Hepatocyte (in vitro differentiated cells): ENCODE measurements at regions not wholly inside any gene's neighbourhood (a gene's known extent, or its start where the extent isn't known, plus 50 kb on each side); places are given as distances from the start of the nearest gene placed in this dataset.
"Not testable (repeated sequence)": the region's sequence is repeated elsewhere in the genome, so short reads cannot be mapped to it uniquely, and the experiment has no call there.

Source experiments
- DNase-seq: peaks from one replicate; pipeline ENCODE4 v3.0.0-alpha.2; 2016; ENCODE audit warnings: low spot score
- H2AFZ ChIP-seq: fragments of 200-600 bp; sonication (generic); 2 replicates; pipeline ENCODE4 v1.6.0; 2016; ENCODE audit warnings: antibody characterized with exemption, mild to moderate bottlenecking
- H3K27ac ChIP-seq: fragments of 200-600 bp; sonication (generic); 2 replicates; pipeline ENCODE4 v1.5.1; 2016; ENCODE audit warnings: mild to moderate bottlenecking
- H3K27me3 ChIP-seq: fragments of 200-600 bp; sonication (generic); 2 replicates; pipeline ENCODE4 v1.6.1; 2016
- H3K36me3 ChIP-seq: fragments of 200-600 bp; sonication (generic); replicated peaks from 2 replicates; pipeline ENCODE4 v1.5.1; 2016; ENCODE audit warnings: low read depth; ENCODE audit not compliant: insufficient read depth
- H3K4me1 ChIP-seq: fragments of 200-600 bp; sonication (generic); 2 replicates; pipeline ENCODE4 v1.5.1; 2016; ENCODE audit warnings: mild to moderate bottlenecking, moderate library complexity; ENCODE audit not compliant: insufficient read depth
- H3K4me2 ChIP-seq: fragments of 200-600 bp; sonication (generic); 2 replicates; pipeline ENCODE4 v1.6.0; 2016
- H3K4me3 ChIP-seq: fragments of 200-600 bp; sonication (generic); 2 replicates; pipeline ENCODE4 v1.5.1; 2016; ENCODE audit warnings: mild to moderate bottlenecking
- H3K79me2 ChIP-seq: fragments of 200-600 bp; sonication (generic); 2 replicates; pipeline ENCODE4 v1.6.0; 2017; ENCODE audit warnings: mild to moderate bottlenecking
- H3K9me2 ChIP-seq: fragments of 200-600 bp; sonication (generic); replicated peaks from 2 replicates; pipeline ENCODE4 v1.6.0; 2017; ENCODE audit warnings: mild to moderate bottlenecking; ENCODE audit not compliant: insufficient read depth
- H3K9me3 ChIP-seq: fragments of 200-600 bp; sonication (generic); 2 replicates; pipeline ENCODE4 v1.5.1; 2016; ENCODE audit warnings: low read depth, mild to moderate bottlenecking
- H4K20me1 ChIP-seq: fragments of 200-600 bp; sonication (generic); 2 replicates; pipeline ENCODE4 v1.6.0; 2016; ENCODE audit warnings: mild to moderate bottlenecking; ENCODE audit not compliant: insufficient read depth, poor library complexity, severe bottlenecking
- EZH2 ChIP-seq: fragments of 200-600 bp; sonication (generic); IDR thresholded peaks from 2 replicates; pipeline ENCODE4 v1.6.1; 2016; ENCODE audit warnings: antibody characterized with exemption, mild to moderate bottlenecking, borderline replicate concordance
- EZH2phosphoT487 ChIP-seq: fragments of 200-600 bp; sonication (generic); IDR thresholded peaks from one replicate; pipeline ENCODE4 v1.6.1; 2018; ENCODE audit warnings: antibody characterized with exemption, mild to moderate bottlenecking, low read depth, moderate library complexity; ENCODE audit not compliant: unreplicated experiment, severe bottlenecking
- WGBS: methylation state at CpG from one replicate; pipeline ENCODE4 v1.1.6; 2016; ENCODE audit warnings: low lambda C conversion rate; ENCODE audit errors: missing lambda C conversion rate; 5-methylcytosine and 5-hydroxymethylcytosine counted together
- TF ChIP-seq, protein P1 (sequence below): fragments of 200-600 bp; sonication (generic); IDR thresholded peaks from 2 replicates; pipeline ENCODE4 v1.5.1; 2016; ENCODE audit warnings: antibody characterized with exemption, mild to moderate bottlenecking; ENCODE audit not compliant: poor library complexity

DNA sequence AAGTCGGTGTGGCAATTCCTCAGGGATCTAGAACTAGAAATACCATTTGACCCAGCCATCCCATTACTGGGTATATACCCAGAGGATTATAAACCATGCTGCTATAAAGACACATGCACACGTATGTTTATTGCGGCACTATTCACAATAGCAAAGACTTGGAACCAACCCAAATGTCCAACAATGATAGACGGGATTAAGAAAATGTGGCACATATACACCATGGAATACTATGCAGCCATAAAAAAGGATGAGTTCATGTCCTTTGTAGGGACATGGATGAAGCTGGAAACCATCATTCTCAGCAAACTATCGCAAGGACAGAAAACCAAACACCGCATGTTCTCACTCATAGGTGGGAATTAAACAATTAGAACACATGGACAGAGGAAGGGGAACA lies 80.6 kb upstream of the ST3GAL5 start:
- DNase-seq, H2AFZ ChIP-seq, H3K27ac ChIP-seq, H3K4me3 ChIP-seq, H3K9me2 ChIP-seq, H3K9me3 ChIP-seq, H3K4me1 ChIP-seq, H3K4me2 ChIP-seq, H3K79me2 ChIP-seq, H4K20me1 ChIP-seq, H3K27me3 ChIP-seq, H3K36me3 ChIP-seq: not testable (repeated sequence)
- WGBS: 80% methylated on average over 6 of the region's 6 CpGs

DNA sequence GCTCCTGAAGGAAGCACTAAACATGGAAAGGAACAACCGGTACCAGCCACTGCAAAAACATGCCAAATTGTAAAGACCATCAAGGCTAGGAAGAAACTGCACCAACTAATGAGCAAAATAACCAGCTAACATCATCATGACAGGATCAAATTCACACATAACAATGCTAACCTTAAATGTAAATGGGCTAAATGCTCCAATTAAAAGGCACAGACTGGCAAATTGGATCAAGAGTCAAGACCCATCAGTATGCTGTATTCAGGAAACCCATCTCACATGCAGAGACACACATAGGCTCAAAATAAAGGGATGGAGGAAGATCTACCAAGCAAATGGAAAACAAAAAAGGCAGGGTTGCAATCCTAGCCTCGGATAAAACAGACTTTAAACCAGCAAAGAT lies 77.0 kb upstream of the ST3GAL5 start:
- not testable (repeated sequence) for H3K9me3 ChIP-seq, H3K9me2 ChIP-seq, H3K79me2 ChIP-seq, DNase-seq, H3K4me3 ChIP-seq, H3K27me3 ChIP-seq, H4K20me1 ChIP-seq, H3K4me2 ChIP-seq, H3K4me1 ChIP-seq, H2AFZ ChIP-seq, H3K36me3 ChIP-seq, H3K27ac ChIP-seq
- 73% methylated on average over 2 of the region's 2 CpGs for WGBS

DNA sequence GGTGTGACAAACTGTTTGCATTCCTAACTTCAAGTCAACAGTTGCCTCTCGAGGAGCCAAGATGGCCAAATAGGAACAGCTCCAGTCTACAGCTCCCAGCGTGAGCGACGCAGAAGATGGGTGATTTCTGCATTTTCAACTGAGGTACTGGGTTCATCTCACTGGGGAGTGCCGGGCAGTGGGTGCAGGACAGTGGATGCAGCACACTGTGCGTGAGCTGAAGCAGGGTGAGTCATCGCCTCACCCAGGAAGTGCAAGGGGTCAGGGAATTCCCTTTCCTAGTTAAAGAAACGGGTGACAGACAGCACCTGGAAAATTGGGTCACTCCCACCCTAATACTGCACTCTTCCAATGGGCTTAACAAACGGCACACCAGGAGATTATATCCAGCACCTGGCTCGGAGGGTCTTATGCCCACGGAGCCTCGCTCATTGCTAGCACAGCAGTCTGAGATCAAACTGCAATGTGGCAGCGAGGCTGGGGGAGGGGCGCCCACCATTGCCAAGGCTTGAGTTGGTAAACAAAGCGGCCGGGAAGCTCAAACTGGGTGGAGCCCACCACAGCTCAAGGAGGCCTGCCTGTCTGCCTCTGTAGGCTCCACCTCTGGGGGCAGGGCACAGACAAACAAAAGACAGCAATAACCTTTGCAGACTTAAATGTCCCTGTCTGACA lies 75.1 kb upstream of the ST3GAL5 start:
- DNase-seq: not testable (repeated sequence)

DNA sequence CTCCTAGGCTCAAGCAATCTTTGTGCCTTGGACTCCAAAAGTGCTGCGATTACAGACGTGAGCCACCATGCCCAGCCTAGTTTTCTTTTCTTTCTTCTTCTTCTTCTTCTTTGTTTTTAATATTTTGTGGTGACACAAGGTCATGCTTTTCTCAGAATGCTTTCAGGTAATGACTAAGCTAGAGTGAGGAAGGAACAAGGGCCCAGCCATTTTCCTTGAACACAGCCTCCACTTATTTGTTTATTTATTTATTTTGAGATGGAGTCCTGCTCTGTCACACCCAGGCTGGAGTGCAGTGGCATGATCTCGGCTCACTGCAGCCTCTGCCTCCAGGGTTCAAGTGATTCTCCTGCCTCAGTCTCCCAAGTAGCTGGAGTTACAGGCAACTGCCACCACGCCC lies 74.3 kb upstream of the ST3GAL5 start:
- no peaks in the 10 kb centered on the region for H3K9me3 ChIP-seq
- no peaks in the 10 kb centered on the region for H3K27me3 ChIP-seq
- H4K20me1 ChIP-seq: no peaks in the 10 kb centered on the region
- 93% methylated on average over 4 of the region's 4 CpGs for WGBS
- no peaks in the 10 kb centered on the region for H3K4me1 ChIP-seq
- no peak overlapping the region for H3K4me2 ChIP-seq
- no peak overlapping the region for H3K27ac ChIP-seq
- TF ChIP-seq EZH2 (no peak), EZH2phosphoT487 (no peak)
- TF ChIP-seq, protein P1, sequence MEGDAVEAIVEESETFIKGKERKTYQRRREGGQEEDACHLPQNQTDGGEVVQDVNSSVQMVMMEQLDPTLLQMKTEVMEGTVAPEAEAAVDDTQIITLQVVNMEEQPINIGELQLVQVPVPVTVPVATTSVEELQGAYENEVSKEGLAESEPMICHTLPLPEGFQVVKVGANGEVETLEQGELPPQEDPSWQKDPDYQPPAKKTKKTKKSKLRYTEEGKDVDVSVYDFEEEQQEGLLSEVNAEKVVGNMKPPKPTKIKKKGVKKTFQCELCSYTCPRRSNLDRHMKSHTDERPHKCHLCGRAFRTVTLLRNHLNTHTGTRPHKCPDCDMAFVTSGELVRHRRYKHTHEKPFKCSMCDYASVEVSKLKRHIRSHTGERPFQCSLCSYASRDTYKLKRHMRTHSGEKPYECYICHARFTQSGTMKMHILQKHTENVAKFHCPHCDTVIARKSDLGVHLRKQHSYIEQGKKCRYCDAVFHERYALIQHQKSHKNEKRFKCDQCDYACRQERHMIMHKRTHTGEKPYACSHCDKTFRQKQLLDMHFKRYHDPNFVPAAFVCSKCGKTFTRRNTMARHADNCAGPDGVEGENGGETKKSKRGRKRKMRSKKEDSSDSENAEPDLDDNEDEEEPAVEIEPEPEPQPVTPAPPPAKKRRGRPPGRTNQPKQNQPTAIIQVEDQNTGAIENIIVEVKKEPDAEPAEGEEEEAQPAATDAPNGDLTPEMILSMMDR: no peak
- H3K9me2 ChIP-seq: no peaks in the 10 kb centered on the region
- H3K79me2 ChIP-seq: no peaks in the 10 kb centered on the region
- no peak overlapping the region for H3K4me3 ChIP-seq
- H3K36me3 ChIP-seq: no peaks in the 10 kb centered on the region
- no peak for DNase-seq
- H2AFZ ChIP-seq: no peak overlapping the region

More for the DNA sequence above, 75.1 kb upstream of the ST3GAL5 start:
- not testable (repeated sequence) for H3K4me2 ChIP-seq, H3K36me3 ChIP-seq, H3K4me3 ChIP-seq, H3K9me2 ChIP-seq, H4K20me1 ChIP-seq, H2AFZ ChIP-seq, H3K27me3 ChIP-seq, H3K9me3 ChIP-seq, H3K4me1 ChIP-seq, H3K27ac ChIP-seq, H3K79me2 ChIP-seq
- WGBS: 95% methylated on average over 16 of the region's 16 CpGs

DNA sequence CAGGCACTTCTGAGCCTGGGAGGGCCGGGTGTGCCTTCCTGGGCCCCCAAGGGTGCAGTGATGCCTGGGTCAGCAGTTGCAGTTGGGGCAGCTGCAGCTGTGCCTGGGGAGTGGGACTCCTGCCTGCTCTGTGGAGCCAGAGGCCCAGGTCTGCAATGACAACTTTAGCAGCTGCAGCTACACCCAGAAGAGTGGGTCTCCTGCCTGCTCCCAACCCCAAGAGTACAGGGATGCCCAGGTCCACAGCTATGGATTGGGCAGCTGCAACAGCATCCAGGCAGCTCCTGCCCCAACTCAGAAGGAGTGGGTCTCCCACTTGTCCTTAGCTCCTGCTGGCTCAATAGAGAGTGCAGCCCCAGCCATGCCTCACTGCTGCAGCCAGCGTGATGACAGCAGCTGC lies 73.0 kb upstream of the ST3GAL5 start:
- 92% methylated on average over 2 of the region's 2 CpGs for WGBS
- H2AFZ ChIP-seq: no peak overlapping the region

More for the DNA sequence above, 73.0 kb upstream of the ST3GAL5 start:
- Histone ChIP-seq H3K9me3 (no peaks in the 10 kb centered on the region), H3K27me3 (no peaks in the 10 kb centered on the region), H3K4me2 (no peak overlapping the region), H3K79me2 (no peaks in the 10 kb centered on the region), H3K36me3 (no peaks in the 10 kb centered on the region), H3K9me2 (no peaks in the 10 kb centered on the region), H4K20me1 (no peaks in the 10 kb centered on the region), H3K4me1 (no peaks in the 10 kb centered on the region), H3K4me3 (no peak overlapping the region), H3K27ac (no peak overlapping the region)
- DNase-seq: no peak
- no peak for TF ChIP-seq EZH2
- TF ChIP-seq EZH2phosphoT487: no peak
- TF ChIP-seq, protein P1: no peak
